Lower lobe of right lung (tissue), 2 donors: ENCODE measurements at regions not wholly inside any gene's neighbourhood (a gene's known extent, or its start where the extent isn't known, plus 50 kb on each side); places are given as distances from the start of the nearest gene placed in this dataset.

Source experiments
- ATAC-seq, 2 donors: fragments of 200-7000 bp; cut with Tn5 transposase; one replicate each; pipeline ENCODE4 v1.9.1; 2020 to 2022; ENCODE audit warnings: mild to moderate bottlenecking in 2 of 2, moderate library complexity in 2 of 2
- DNase-seq: peaks from one replicate; pipeline ENCODE4 v3.0.0-alpha.2; 2020
- H3K27ac ChIP-seq: fragments of 200-600 bp; one replicate; pipeline ENCODE4 v1.8.0; 2022
- H3K27me3 ChIP-seq: fragments of 200-600 bp; one replicate; pipeline ENCODE4 v1.8.0; 2022; ENCODE audit warnings: low read depth
- H3K36me3 ChIP-seq: fragments of 200-600 bp; one replicate; pipeline ENCODE4 v1.8.0; 2022; ENCODE audit warnings: mild to moderate bottlenecking
- H3K4me1 ChIP-seq: fragments of 200-600 bp; one replicate; pipeline ENCODE4 v1.8.0; 2022
- H3K4me3 ChIP-seq: fragments of 200-600 bp; one replicate; pipeline ENCODE4 v1.8.0; 2022; ENCODE audit warnings: mild to moderate bottlenecking
- H3K9me3 ChIP-seq: fragments of 200-600 bp; one replicate; pipeline ENCODE4 v1.8.0; 2022
- intact Hi-C: fragments of 100-400 bp; cut with DNase I; formaldehyde crosslinking; loops from one replicate; pipeline ENCODE4 v1.11.0; 2022
- TF ChIP-seq, protein P1 (sequence below): fragments of 200-600 bp; IDR thresholded peaks from one replicate; pipeline ENCODE4 v1.8.0; 2022; ENCODE audit warnings: antibody characterized with exemption, mild to moderate bottlenecking
- donor health status: DM: no; HTN: yes; CAD: no; lungs with severe emphysema.

DNA sequence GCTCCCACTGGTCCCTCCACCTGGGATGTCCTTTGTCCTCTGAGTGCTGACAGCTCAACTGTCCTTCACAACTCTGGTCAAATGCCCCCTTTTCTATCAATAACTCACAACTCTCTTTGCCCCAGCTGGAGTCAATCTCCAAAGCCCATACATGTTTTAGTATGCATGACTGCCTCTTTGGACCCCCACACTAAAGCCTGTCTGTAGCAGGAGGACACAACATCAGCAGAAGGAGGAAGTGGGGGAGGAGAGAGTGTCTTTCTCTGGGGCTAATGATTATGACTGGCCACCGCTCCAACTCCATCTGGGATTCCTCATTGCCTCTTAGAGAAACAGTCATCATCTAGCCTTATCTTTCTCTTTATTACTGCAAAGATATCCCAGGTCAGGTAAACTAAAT lies 186.6 kb upstream of the FGGY start:
- no peak for ATAC-seq
- intact Hi-C loops, result no loop called here

DNA sequence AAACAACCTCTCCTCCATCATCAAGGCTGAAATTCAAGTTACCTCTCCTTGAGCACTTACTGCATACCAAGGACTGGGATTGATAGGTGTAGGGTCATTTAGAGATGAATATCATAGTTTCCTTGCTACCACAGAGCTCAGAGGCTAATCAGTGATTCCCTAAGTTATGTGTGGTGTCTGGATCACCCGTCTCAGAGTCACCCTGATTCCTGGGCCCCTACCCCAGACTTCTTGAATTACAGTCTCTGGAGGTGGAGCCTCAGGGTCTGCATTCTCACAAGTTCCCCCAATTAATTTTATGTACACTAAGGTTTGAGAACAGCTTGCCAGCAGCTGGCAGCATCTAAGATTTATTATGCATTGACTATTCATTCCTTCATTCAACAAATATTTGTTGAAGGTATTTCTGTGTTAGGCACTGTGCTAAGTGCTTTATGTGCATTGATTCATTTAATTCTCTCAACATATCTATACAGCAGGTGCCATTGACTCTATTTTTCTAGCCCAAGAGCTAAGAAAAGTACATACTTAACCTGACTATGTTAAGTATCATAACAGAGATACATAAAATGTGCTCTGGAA lies 182.9 kb upstream of the FGGY start:
- Histone ChIP-seq H3K27me3 (no peaks in the 10 kb centered on the region), H3K36me3 (no peaks in the 10 kb centered on the region), H3K27ac (no peak overlapping the region), H3K4me3 (no peak overlapping the region), H3K4me1 (no peaks in the 10 kb centered on the region), H3K9me3 (no peaks in the 10 kb centered on the region)
- intact Hi-C loops, result no loop called here
- ATAC-seq, result no peak
- TF ChIP-seq, protein P1, sequence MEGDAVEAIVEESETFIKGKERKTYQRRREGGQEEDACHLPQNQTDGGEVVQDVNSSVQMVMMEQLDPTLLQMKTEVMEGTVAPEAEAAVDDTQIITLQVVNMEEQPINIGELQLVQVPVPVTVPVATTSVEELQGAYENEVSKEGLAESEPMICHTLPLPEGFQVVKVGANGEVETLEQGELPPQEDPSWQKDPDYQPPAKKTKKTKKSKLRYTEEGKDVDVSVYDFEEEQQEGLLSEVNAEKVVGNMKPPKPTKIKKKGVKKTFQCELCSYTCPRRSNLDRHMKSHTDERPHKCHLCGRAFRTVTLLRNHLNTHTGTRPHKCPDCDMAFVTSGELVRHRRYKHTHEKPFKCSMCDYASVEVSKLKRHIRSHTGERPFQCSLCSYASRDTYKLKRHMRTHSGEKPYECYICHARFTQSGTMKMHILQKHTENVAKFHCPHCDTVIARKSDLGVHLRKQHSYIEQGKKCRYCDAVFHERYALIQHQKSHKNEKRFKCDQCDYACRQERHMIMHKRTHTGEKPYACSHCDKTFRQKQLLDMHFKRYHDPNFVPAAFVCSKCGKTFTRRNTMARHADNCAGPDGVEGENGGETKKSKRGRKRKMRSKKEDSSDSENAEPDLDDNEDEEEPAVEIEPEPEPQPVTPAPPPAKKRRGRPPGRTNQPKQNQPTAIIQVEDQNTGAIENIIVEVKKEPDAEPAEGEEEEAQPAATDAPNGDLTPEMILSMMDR, result no peak
- no peak for DNase-seq

More for the DNA sequence above, 186.6 kb upstream of the FGGY start:
- TF ChIP-seq, protein P1, result no peak
- no peaks in the 10 kb centered on the region for H3K36me3 ChIP-seq
- no peak for DNase-seq
- no peak overlapping the region for H3K4me3 ChIP-seq
- no peaks in the 10 kb centered on the region for H3K27me3 ChIP-seq
- no peak overlapping the region for H3K27ac ChIP-seq
- no peaks in the 10 kb centered on the region for H3K4me1 ChIP-seq
- no peaks in the 10 kb centered on the region for H3K9me3 ChIP-seq

DNA sequence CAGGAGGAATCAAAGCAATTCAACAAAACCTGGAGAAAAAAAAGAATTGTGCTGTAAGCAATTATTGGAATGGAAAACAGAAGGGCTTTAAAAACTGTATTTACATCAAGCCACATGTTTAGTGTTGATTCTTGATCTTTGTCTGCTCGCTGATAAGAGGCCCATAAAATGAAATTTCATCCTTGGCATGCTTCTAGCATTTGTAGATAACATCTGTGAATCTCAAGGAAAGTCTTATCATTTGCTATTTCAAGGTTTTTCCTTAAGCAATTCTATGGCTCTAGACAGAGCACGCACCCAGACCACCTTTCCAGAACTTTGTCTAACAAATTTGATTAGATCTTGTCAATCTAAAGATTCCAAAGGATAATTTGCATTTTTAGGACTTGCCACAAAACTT lies 181.0 kb upstream of the FGGY start:
- Histone ChIP-seq H3K36me3 (no peaks in the 10 kb centered on the region), H3K4me3 (no peak overlapping the region), H3K4me1 (no peaks in the 10 kb centered on the region), H3K27me3 (no peaks in the 10 kb centered on the region), H3K27ac (no peak overlapping the region), H3K9me3 (no peaks in the 10 kb centered on the region)
- TF ChIP-seq, protein P1, result no peak
- ATAC-seq (no peak), DNase-seq (no peak)
- intact Hi-C loops, result no loop called here

DNA sequence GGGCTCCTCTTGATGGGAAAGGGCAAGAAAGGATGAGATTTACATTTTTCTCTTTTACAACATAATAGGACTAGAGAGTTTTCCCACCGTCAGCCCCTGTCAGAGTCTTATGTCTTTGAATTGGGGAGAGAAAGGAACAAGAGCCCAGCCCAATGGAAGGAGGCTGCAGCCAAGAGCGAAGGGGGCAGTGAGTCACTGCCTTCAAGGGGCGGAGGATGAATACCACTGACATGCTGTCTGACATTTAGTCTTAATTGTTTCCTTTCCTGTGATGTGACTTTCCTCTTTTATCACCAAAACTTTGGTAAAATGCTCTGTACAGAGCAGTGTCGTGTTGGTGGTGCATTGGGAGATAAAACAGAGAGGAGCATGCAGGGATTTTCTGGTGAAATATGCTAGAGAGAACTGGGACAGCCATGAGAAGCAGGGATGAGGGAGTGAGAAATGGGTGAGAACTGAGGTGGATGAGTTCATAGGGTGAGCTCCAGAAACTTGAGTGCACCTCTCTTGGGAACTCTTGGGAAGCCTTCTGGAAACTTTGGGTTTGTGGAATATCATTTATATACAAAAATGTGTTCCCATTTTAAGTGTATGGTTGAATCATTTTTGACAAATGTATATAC lies 179.9 kb upstream of the FGGY start:
- no peaks in the 10 kb centered on the region for H3K9me3 ChIP-seq
- DNase-seq, result no peak
- intact Hi-C loops, result no loop called here

DNA sequence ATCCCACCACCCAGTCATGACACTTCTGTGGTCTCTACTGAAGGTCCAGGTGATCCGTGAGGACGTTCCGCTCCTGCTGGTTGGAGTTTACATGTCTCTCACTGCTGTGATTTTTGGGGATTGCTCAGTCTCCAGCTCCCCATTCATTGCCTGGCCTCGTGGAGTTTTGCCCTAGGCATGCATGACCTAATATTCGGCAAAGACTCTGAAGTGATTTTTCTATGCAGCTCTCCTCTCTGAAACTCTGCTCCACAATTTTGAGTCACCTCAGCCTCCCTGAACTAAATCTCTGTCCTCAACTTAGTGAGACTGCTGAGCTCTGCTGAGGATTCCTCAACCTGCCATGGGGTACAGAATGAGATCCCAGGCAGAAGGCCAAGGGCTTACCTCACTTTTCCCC lies 174.4 kb upstream of the FGGY start:
- ATAC-seq (no peak), DNase-seq (no peak)
- TF ChIP-seq, protein P1, result no peak
- H3K4me3 ChIP-seq, result no peak overlapping the region
- H3K4me1 ChIP-seq, result no peaks in the 10 kb centered on the region
- no peaks in the 10 kb centered on the region for H3K27me3 ChIP-seq
- intact Hi-C loops, result no loop called here
- no peak overlapping the region for H3K27ac ChIP-seq
- H3K9me3 ChIP-seq, result no peaks in the 10 kb centered on the region
- no peaks in the 10 kb centered on the region for H3K36me3 ChIP-seq

More for the DNA sequence above, 179.9 kb upstream of the FGGY start:
- no peak overlapping the region for H3K27ac ChIP-seq
- TF ChIP-seq, protein P1, result no peak
- no peaks in the 10 kb centered on the region for H3K4me1 ChIP-seq
- no peak for ATAC-seq
- H3K4me3 ChIP-seq, result no peak overlapping the region
- no peaks in the 10 kb centered on the region for H3K27me3 ChIP-seq
- no peaks in the 10 kb centered on the region for H3K36me3 ChIP-seq
